Mesothelial cell of epicardium (in vitro differentiated cells): ENCODE measurements at regions not wholly inside any gene's neighbourhood (a gene's known extent, or its start where the extent isn't known, plus 50 kb on each side); places are given as distances from the start of the nearest gene placed in this dataset.
"Not testable (repeated sequence)": the region's sequence is repeated elsewhere in the genome, so short reads cannot be mapped to it uniquely, and the experiment has no call there.

Experiments
- DNase-seq, 2 experiments: peaks; one replicate each; pipeline ENCODE4 v3.0.0; 2021; ENCODE audit warnings: low spot score in 2 of 2; ENCODE audit not compliant: unreplicated experiment in 2 of 2
- H3K27ac Mint-ChIP-seq: 2 replicates; pipeline ENCODE4 v1.8.0; 2021; ENCODE audit warnings: mixed read lengths
- H3K27me3 Mint-ChIP-seq: 2 replicates; pipeline ENCODE4 v1.8.0; 2021; ENCODE audit warnings: low read depth, mixed read lengths
- H3K36me3 Mint-ChIP-seq: 2 replicates; pipeline ENCODE4 v1.8.0; 2021; ENCODE audit warnings: mixed read lengths
- H3K4me1 Mint-ChIP-seq: 2 replicates; pipeline ENCODE4 v1.8.0; 2021; ENCODE audit warnings: mixed read lengths
- H3K4me3 Mint-ChIP-seq: 2 replicates; pipeline ENCODE4 v1.8.0; 2021; ENCODE audit warnings: mild to moderate bottlenecking, moderate library complexity, mixed read lengths
- H3K9me3 Mint-ChIP-seq: 2 replicates; pipeline ENCODE4 v1.8.0; 2021; ENCODE audit warnings: mixed read lengths
- CTCF ChIP-seq: fragments of 200-600 bp; sonication (generic); IDR thresholded peaks from one replicate; pipeline ENCODE4 v1.5.0; 2021; ENCODE audit warnings: antibody characterized with exemption; ENCODE audit not compliant: unreplicated experiment

- Mint-ChIP-seq H3K27ac (peak overlapping the region; percentile 81), H3K4me3 (no peak overlapping the region)
- DNase-seq: no peak
Observed at GRCh38 chr12:68538726-68539614, 71.7 kb upstream of the RAP1B start.

DNA sequence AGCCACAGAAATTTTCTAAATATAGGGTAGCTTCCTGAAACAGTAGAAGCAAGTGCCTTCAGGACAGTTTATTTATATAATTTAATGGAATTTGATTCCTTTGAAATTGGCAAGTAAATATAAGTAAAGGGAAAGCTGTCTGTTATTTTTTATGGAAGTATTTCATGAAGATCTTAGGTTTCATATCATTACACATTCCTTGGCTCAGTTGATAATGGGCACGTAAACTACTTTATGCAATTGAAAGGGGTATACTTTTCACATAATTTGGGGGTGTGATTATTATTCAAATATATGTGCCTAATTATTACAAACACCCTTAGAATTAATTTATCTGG is 71.1 kb upstream of the RAP1B start:
- DNase-seq: no peak
- H3K27me3 Mint-ChIP-seq: no peaks in the 10 kb centered on the region
- H3K9me3 Mint-ChIP-seq: peaks cover 8% of the 10 kb centered on the region
- peaks cover 2% of the 10 kb centered on the region for H3K36me3 Mint-ChIP-seq
- no peak for TF ChIP-seq CTCF
- H3K4me3 Mint-ChIP-seq: no peak overlapping the region
- H3K27ac Mint-ChIP-seq: peak overlapping the region; percentile 81
- peaks cover 10% of the 10 kb centered on the region for H3K4me1 Mint-ChIP-seq

More at GRCh38 chr12:68538726-68539614, 71.7 kb upstream of the RAP1B start:
- no peaks in the 10 kb centered on the region for H3K27me3 Mint-ChIP-seq
- H3K9me3 Mint-ChIP-seq: peaks cover 8% of the 10 kb centered on the region
- TF ChIP-seq CTCF: no peak
- H3K36me3 Mint-ChIP-seq: peaks cover 2% of the 10 kb centered on the region
- H3K4me1 Mint-ChIP-seq: peaks cover 10% of the 10 kb centered on the region

- not testable (repeated sequence) for H3K27ac Mint-ChIP-seq, DNase-seq, H3K36me3 Mint-ChIP-seq, H3K4me3 Mint-ChIP-seq, H3K27me3 Mint-ChIP-seq
- Mint-ChIP-seq H3K9me3 (peaks cover 15% of the 10 kb centered on the region), H3K4me1 (peaks cover 10% of the 10 kb centered on the region)
Observed at GRCh38 chr12:68540768-68541167, 69.9 kb upstream of the RAP1B start.

DNA sequence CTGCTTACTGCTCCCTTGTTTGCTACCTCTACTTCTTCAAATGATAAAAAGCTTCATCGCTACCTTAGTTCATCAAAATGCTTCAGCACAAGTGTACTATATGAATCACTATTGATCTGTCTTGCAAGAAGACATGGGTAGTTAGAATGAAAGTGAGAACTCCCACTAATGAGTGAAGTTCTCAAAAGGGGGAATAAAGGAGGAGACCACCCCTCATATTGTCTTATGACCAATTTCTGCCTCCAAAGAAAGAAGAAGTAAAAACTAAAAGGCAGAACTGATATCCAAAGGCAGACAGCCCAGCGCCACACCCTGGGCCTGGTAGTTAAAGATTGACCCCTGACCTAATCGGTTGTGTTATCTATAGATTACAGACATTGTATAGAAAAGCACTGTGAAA is 63.4 kb upstream of the RAP1B start:
- H3K27ac Mint-ChIP-seq, H3K4me1 Mint-ChIP-seq, DNase-seq, H3K27me3 Mint-ChIP-seq, H3K4me3 Mint-ChIP-seq, H3K36me3 Mint-ChIP-seq: not testable (repeated sequence)
- H3K9me3 Mint-ChIP-seq: peaks cover 42% of the 10 kb centered on the region

DNA sequence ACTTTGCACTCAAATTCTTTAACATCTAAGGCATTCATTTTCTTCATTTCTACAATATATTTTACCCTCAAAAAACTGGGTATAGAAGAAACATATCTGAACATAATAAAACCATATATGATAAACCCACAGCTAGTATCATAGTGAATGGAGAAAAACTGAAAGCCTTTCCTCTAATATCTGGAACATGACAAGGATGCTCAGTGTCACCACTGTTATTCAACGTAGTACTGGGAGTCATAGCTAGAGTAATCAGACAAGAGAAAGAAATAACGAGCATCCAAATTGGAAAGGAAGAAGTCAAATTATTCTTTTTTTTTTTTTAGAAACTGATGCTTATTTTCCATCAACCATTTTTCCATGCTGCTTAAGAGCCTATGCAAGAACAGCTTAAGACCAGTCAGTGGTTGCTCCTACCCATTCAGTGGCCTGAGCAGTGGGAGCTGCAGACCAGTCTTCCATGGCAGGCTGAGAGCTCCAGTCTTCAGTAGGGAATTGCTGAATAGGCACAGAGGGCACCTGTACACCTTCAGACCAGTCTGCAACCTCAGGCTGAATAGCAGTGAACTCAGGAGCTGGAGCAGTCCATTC is 58.0 kb upstream of the RAP1B start:
- DNase-seq, H3K36me3 Mint-ChIP-seq, H3K4me3 Mint-ChIP-seq, H3K4me1 Mint-ChIP-seq, H3K27me3 Mint-ChIP-seq, H3K27ac Mint-ChIP-seq: not testable (repeated sequence)
- H3K9me3 Mint-ChIP-seq: peaks cover 36% of the 10 kb centered on the region

DNA sequence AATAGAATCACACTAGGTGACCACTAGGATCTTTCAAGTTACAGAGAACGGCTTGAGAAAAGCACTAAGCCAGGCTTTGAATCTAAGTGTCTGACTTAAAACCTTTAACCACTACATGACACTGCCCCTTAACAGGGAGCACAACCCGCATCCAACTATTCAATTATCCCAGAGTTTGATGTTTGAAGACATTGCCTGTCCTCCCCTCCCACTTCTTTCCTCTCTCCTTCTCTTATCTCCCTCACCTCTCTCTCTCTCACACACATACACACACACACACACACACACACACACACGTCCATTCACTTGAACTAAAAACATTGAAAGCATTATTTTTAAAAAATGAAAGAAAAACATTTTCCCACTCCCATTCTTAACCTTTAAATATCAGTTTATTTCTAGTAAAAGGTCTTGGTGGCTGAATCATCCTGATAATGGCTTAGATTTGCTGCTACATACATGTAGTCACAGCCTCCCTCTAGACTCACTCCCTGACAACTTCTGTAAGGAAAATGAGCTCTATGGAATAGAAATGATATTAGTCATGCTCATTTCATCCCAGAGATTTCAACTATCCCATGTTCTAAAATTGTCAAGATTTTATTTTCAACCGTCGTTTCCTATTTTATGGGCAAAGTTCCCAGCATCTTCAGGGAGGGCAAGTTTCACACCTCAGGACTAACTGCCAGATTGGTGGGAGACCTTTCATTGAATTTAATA is 53.5 kb upstream of the RAP1B start:
- TF ChIP-seq CTCF: no peak
- DNase-seq: no peak
- Mint-ChIP-seq H3K27ac (no peak overlapping the region), H3K36me3 (peaks cover 2% of the 10 kb centered on the region), H3K27me3 (peaks cover 5% of the 10 kb centered on the region), H3K4me3 (no peak overlapping the region), H3K4me1 (peaks cover 13% of the 10 kb centered on the region), H3K9me3 (peaks cover 14% of the 10 kb centered on the region)

GRCh38 chr12:68559246-68559645 is 51.5 kb upstream of the RAP1B start:
- Mint-ChIP-seq H3K9me3 (peaks cover 6% of the 10 kb centered on the region), H3K4me3 (no peak overlapping the region), H3K4me1 (peaks cover 13% of the 10 kb centered on the region), H3K27ac (no peak overlapping the region), H3K36me3 (no peaks in the 10 kb centered on the region), H3K27me3 (peaks cover 1% of the 10 kb centered on the region)
- TF ChIP-seq CTCF: no peak
- no peak for DNase-seq
